ENCODE measurements at regions not wholly inside any gene's neighbourhood (a gene's known extent, or its start where the extent isn't known, plus 50 kb on each side); places are given as distances from the start of the nearest gene placed in this dataset.

DNA sequence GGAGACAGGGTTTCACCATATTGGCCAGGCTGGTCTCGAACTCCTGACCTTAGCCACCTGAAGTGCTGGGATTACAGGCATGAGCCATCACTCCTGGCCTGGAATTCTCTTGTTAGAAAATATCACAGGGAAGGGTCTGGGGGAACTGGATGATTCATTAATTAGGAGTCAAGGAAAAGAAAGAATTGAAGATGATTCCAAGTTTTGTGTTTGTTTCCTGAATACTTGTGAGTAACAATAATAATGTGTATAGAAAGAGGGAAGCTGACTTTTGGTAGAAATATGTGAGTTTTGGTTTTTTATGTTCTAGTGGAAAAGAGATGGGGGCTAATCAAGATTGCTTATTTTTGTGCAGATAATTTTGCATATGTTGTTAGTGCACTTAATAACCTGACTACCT is 77.3 kb upstream of the CLNK start:
- peaks cover 0 to 5% of the 10 kb centered on the region in 2 experiments for H3K4me1 ChIP-seq (ENCODE audit: control insufficient read depth in 1 of 2, insufficient read depth in 2 of 2, low read length in 2 of 2)
- no peak overlapping the region for H2AFZ ChIP-seq (ENCODE audit: insufficient read depth, low read length, poor library complexity)
- H4K12ac ChIP-seq (ENCODE audit: low read depth, low read length) = no peak overlapping the region
- H4K91ac ChIP-seq (ENCODE audit: low read depth, low read length) = no peak overlapping the region
- no peak overlapping the region for H2BK12ac ChIP-seq (ENCODE audit: low read length)
- no peaks in the 10 kb centered on the region for H3K9me3 ChIP-seq (ENCODE audit: insufficient read depth, low read depth, low read length)
- H3K36me3 ChIP-seq (ENCODE audit: control insufficient read depth in 1 of 2, insufficient read depth in 2 of 2, low read length in 2 of 2) = no peaks in the 10 kb centered on the region
- H3K23ac ChIP-seq (ENCODE audit: low read length) = no peak overlapping the region
- no CpG with 5 or more reads among the region's 1 CpG for WGBS (ENCODE audit: extremely low coverage, insufficient coverage, insufficient read length)
- no peak overlapping the region for H3K18ac ChIP-seq (ENCODE audit: low read length)
- H2BK5ac ChIP-seq (ENCODE audit: low read depth, low read length, poor library complexity) = no peak overlapping the region
- no peak overlapping the region for H4K8ac ChIP-seq (ENCODE audit: low read depth, low read length)
- no peak overlapping the region for H3K4me3 ChIP-seq (ENCODE audit: low read depth, low read length)
- no peak overlapping the region for H3K27ac ChIP-seq (ENCODE audit: low read depth, low read length)
- H3K27me3 ChIP-seq (ENCODE audit: insufficient read depth, low read length) = no peaks in the 10 kb centered on the region
- H3K79me2 ChIP-seq (ENCODE audit: control insufficient read depth, insufficient read depth, low read length, poor library complexity) = no peaks in the 10 kb centered on the region
- H3K4me2 ChIP-seq (ENCODE audit: low read length) = no peak overlapping the region
- no peaks in the 10 kb centered on the region for H3K79me1 ChIP-seq (ENCODE audit: low read length)
- no peak overlapping the region for H3K9ac ChIP-seq (ENCODE audit: low read length)
- DNase-seq = no peak
- no peak overlapping the region for H2BK120ac ChIP-seq (ENCODE audit: insufficient read depth, low read length, poor library complexity)
- no peak overlapping the region for H2AK5ac ChIP-seq (ENCODE audit: low read length)
- H3K14ac ChIP-seq (ENCODE audit: low read length) = no peak overlapping the region
- no peak overlapping the region for H3K4ac ChIP-seq (ENCODE audit: low read depth, low read length)

DNA sequence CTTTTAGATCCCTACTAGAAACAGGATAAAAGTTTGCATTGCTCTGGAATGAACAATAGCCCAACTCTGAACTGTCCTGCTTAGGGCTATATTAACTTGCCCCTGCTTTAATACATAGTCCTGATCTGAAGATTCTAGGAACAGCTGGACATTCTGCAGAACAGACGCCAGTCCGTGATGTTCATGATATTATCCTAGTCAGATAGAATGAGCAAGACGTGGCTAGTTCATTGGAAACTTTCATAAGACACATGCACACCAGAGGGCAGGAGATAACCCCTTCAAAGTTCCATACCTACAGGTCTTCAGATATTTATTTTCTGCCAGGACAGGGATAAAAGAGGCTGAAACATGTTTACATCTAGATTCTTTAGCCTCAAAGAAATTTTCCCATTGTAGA is 75.5 kb upstream of the CLNK start:
- H3K18ac ChIP-seq (ENCODE audit: low read length) = no peak overlapping the region
- H2BK5ac ChIP-seq (ENCODE audit: low read depth, low read length, poor library complexity) = no peak overlapping the region
- H2BK12ac ChIP-seq (ENCODE audit: low read length) = no peak overlapping the region
- no peak overlapping the region for H4K12ac ChIP-seq (ENCODE audit: low read depth, low read length)
- H3K36me3 ChIP-seq (ENCODE audit: control insufficient read depth in 1 of 2, insufficient read depth in 2 of 2, low read length in 2 of 2) = no peaks in the 10 kb centered on the region
- H3K27me3 ChIP-seq (ENCODE audit: insufficient read depth, low read length) = no peaks in the 10 kb centered on the region
- no peak overlapping the region for H2AFZ ChIP-seq (ENCODE audit: insufficient read depth, low read length, poor library complexity)
- no peak overlapping the region for H4K91ac ChIP-seq (ENCODE audit: low read depth, low read length)
- H3K9ac ChIP-seq (ENCODE audit: low read length) = no peak overlapping the region
- H3K9me3 ChIP-seq (ENCODE audit: insufficient read depth, low read depth, low read length) = no peaks in the 10 kb centered on the region
- no peak overlapping the region for H3K27ac ChIP-seq (ENCODE audit: low read depth, low read length)
- H3K4me3 ChIP-seq (ENCODE audit: low read depth, low read length) = no peak overlapping the region
- no peak overlapping the region for H2BK120ac ChIP-seq (ENCODE audit: insufficient read depth, low read length, poor library complexity)
- H3K4me1 ChIP-seq (ENCODE audit: control insufficient read depth in 1 of 2, insufficient read depth in 2 of 2, low read length in 2 of 2) = peaks cover 0 to 5% of the 10 kb centered on the region in 2 experiments
- H2AK5ac ChIP-seq (ENCODE audit: low read length) = no peak overlapping the region
- no peak overlapping the region for H4K8ac ChIP-seq (ENCODE audit: low read depth, low read length)
- DNase-seq = peak in 1 of 2 donors; percentile 66
- H3K79me2 ChIP-seq (ENCODE audit: control insufficient read depth, insufficient read depth, low read length, poor library complexity) = no peaks in the 10 kb centered on the region
- no peaks in the 10 kb centered on the region for H3K79me1 ChIP-seq (ENCODE audit: low read length)
- H3K23ac ChIP-seq (ENCODE audit: low read length) = no peak overlapping the region
- WGBS (ENCODE audit: extremely low coverage, insufficient coverage, insufficient read length) = no CpG with 5 or more reads among the region's 3 CpGs
- H3K4me2 ChIP-seq (ENCODE audit: low read length) = no peak overlapping the region
- no peak overlapping the region for H3K4ac ChIP-seq (ENCODE audit: low read depth, low read length)
- no peak overlapping the region for H3K14ac ChIP-seq (ENCODE audit: low read length)

DNA sequence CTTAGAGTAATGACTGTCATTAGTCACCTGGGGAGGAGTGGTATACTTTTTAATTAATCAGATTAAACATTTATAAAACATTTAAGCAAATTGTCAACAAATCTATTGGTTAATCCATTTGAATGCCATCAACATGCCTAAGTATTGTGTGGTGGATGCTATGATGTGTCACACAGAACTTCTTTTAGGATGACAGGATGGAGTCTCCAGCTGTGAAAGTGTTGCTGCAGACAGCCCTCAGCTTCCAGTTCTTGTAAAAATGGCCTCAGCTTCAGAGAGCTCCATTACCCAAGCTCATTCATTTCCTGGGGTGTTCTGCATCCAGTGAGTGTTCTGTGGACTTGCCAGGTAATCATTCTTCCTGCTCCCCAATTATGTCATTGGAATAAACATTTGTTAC is 74.3 kb upstream of the CLNK start:
- no peak overlapping the region for H2AFZ ChIP-seq (ENCODE audit: insufficient read depth, low read length, poor library complexity)
- H3K18ac ChIP-seq (ENCODE audit: low read length) = no peak overlapping the region
- no peak for DNase-seq
- H2BK5ac ChIP-seq (ENCODE audit: low read depth, low read length, poor library complexity) = no peak overlapping the region
- no peaks in the 10 kb centered on the region for H3K9me3 ChIP-seq (ENCODE audit: insufficient read depth, low read depth, low read length)
- no peak overlapping the region for H3K23ac ChIP-seq (ENCODE audit: low read length)
- no peak overlapping the region for H4K8ac ChIP-seq (ENCODE audit: low read depth, low read length)
- H3K4me1 ChIP-seq (ENCODE audit: control insufficient read depth in 1 of 2, insufficient read depth in 2 of 2, low read length in 2 of 2) = peaks cover 0 to 5% of the 10 kb centered on the region in 2 experiments
- no peak overlapping the region for H2BK12ac ChIP-seq (ENCODE audit: low read length)
- no peaks in the 10 kb centered on the region for H3K79me2 ChIP-seq (ENCODE audit: control insufficient read depth, insufficient read depth, low read length, poor library complexity)
- no peak overlapping the region for H2AK5ac ChIP-seq (ENCODE audit: low read length)
- H3K4ac ChIP-seq (ENCODE audit: low read depth, low read length) = no peak overlapping the region
- no peak overlapping the region for H3K14ac ChIP-seq (ENCODE audit: low read length)
- H3K36me3 ChIP-seq (ENCODE audit: control insufficient read depth in 1 of 2, insufficient read depth in 2 of 2, low read length in 2 of 2) = no peaks in the 10 kb centered on the region
- no peak overlapping the region for H4K12ac ChIP-seq (ENCODE audit: low read depth, low read length)
- no peak overlapping the region for H3K4me2 ChIP-seq (ENCODE audit: low read length)
- H3K27ac ChIP-seq (ENCODE audit: low read depth, low read length) = no peak overlapping the region
- H2BK120ac ChIP-seq (ENCODE audit: insufficient read depth, low read length, poor library complexity) = no peak overlapping the region
- H3K79me1 ChIP-seq (ENCODE audit: low read length) = no peaks in the 10 kb centered on the region
- no peak overlapping the region for H4K91ac ChIP-seq (ENCODE audit: low read depth, low read length)
- H3K9ac ChIP-seq (ENCODE audit: low read length) = no peak overlapping the region
- H3K4me3 ChIP-seq (ENCODE audit: low read depth, low read length) = no peak overlapping the region
- no peaks in the 10 kb centered on the region for H3K27me3 ChIP-seq (ENCODE audit: insufficient read depth, low read length)

DNA sequence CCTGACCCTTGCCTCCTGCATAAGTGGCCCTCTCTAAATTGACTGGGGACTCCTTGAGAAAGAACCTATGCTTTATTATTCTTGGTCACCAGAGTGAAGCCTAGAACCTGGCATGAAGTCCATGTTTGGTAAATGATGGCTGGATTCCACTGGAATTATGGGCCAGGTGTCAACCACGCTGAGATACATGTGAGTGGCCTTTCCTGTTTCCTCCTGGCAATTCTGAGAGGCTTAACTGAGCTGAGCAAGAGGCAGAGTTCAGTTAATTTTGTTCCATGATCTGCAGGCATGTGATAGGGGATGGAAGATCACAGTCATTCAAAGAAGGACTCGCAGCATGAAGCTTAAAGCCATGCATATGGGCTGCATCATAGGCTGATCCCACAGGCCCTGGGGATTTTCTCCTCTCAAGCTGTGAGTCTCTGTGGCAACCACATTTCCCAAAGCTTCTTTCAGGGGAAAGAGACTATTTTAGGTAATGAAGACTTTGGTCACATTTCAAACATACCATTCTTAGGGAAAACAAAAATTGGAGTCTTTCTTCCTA is 69.4 kb upstream of the CLNK start:
- Histone ChIP-seq H3K4me2 (ENCODE audit: low read length) (no peak overlapping the region), H3K79me1 (ENCODE audit: low read length) (no peaks in the 10 kb centered on the region), H3K23ac (ENCODE audit: low read length) (no peak overlapping the region), H3K18ac (ENCODE audit: low read length) (no peak overlapping the region), H2AK5ac (ENCODE audit: low read length) (no peak overlapping the region), H3K27ac (ENCODE audit: low read depth, low read length) (no peak overlapping the region), H3K4me3 (ENCODE audit: low read depth, low read length) (no peak overlapping the region), H3K36me3 (ENCODE audit: control insufficient read depth in 1 of 2, insufficient read depth in 2 of 2, low read length in 2 of 2) (no peaks in the 10 kb centered on the region), H3K79me2 (ENCODE audit: control insufficient read depth, insufficient read depth, low read length, poor library complexity) (no peaks in the 10 kb centered on the region), H4K12ac (ENCODE audit: low read depth, low read length) (no peak overlapping the region), H3K4me1 (ENCODE audit: control insufficient read depth in 1 of 2, insufficient read depth in 2 of 2, low read length in 2 of 2) (no peaks in the 10 kb centered on the region), H3K9me3 (ENCODE audit: insufficient read depth, low read depth, low read length) (no peaks in the 10 kb centered on the region), H3K14ac (ENCODE audit: low read length) (no peak overlapping the region), H4K8ac (ENCODE audit: low read depth, low read length) (no peak overlapping the region), H2BK5ac (ENCODE audit: low read depth, low read length, poor library complexity) (no peak overlapping the region), H2BK120ac (ENCODE audit: insufficient read depth, low read length, poor library complexity) (no peak overlapping the region), H2AFZ (ENCODE audit: insufficient read depth, low read length, poor library complexity) (no peak overlapping the region), H2BK12ac (ENCODE audit: low read length) (no peak overlapping the region), H3K4ac (ENCODE audit: low read depth, low read length) (no peak overlapping the region), H3K27me3 (ENCODE audit: insufficient read depth, low read length) (no peaks in the 10 kb centered on the region), H3K9ac (ENCODE audit: low read length) (no peak overlapping the region), H4K91ac (ENCODE audit: low read depth, low read length) (no peak overlapping the region)
- no peak for DNase-seq
- no CpG with 5 or more reads among the region's 2 CpGs for WGBS (ENCODE audit: extremely low coverage, insufficient coverage, insufficient read length)
